Activated CD8-positive, alpha-beta T cell treated with anti-CD3 and anti-CD28 coated beads for 36 hours (primary cell): ENCODE measurements at regions not wholly inside any gene's neighbourhood (a gene's known extent, or its start where the extent isn't known, plus 50 kb on each side); places are given as distances from the start of the nearest gene placed in this dataset.
A peak's percentile ranks its signal among the peaks of the same experiment; 100 is the strongest.

Experiments
- ATAC-seq: fragments of 200-7000 bp; cut with Tn5 transposase; one replicate; pipeline ENCODE4 v1.10.0; 2021; ENCODE audit warnings: mild to moderate bottlenecking, moderate library complexity
- CTCF ChIA-PET: fragments of 350-600 bp; sonication (Branson Sonifier 250); formaldehyde crosslinking; loops from one replicate; lab custom pipeline; 2021; ENCODE audit warnings: antibody characterized with exemption; lab: Charles Lee
- POLR2A ChIA-PET: fragments of 350-600 bp; sonication (Branson Sonifier 250); formaldehyde crosslinking; loops from one replicate; lab custom pipeline; 2021; ENCODE audit warnings: antibody characterized with exemption; lab: Charles Lee
- DNase-seq: peaks from one replicate; pipeline ENCODE4 v3.0.0-alpha.2; 2020
- H3K27ac Mint-ChIP-seq: one replicate; pipeline ENCODE4 v1.8.0; 2021; ENCODE audit warnings: mild to moderate bottlenecking, mixed read lengths
- H3K27me3 Mint-ChIP-seq: one replicate; pipeline ENCODE4 v1.8.0; 2021; ENCODE audit warnings: mixed read lengths
- H3K36me3 Mint-ChIP-seq: one replicate; pipeline ENCODE4 v1.8.0; 2021; ENCODE audit warnings: low read depth, mixed read lengths
- H3K4me1 Mint-ChIP-seq: one replicate; pipeline ENCODE4 v1.8.0; 2021; ENCODE audit warnings: low read depth, mixed read lengths
- H3K4me3 Mint-ChIP-seq: one replicate; pipeline ENCODE4 v1.8.0; 2021; ENCODE audit warnings: mild to moderate bottlenecking, moderate library complexity, mixed read lengths
- H3K9me3 Mint-ChIP-seq: one replicate; pipeline ENCODE4 v1.8.0; 2021; ENCODE audit warnings: mixed read lengths
- CTCF ChIP-seq: fragments of 200-600 bp; IDR thresholded peaks from one replicate; pipeline ENCODE4 v1.8.0; 2022; ENCODE audit warnings: antibody characterized with exemption, mild to moderate bottlenecking
- intact Hi-C: fragments of 100-400 bp; cut with micrococcal nuclease; formaldehyde crosslinking; loops from one replicate; pipeline ENCODE4 v1.10.0; 2022

GRCh38 chr6:15990179-15990578, 138.7 kb upstream of the MYLIP start:
- ChIA-PET POLR2A (no interaction called here), CTCF (interaction anchor here (1.2 kb wide), 1 partner anchor 96 kb away, joined by 4 read pairs; no protein-coding TSS in a partner anchor)
- ATAC-seq (peak; percentile 34), DNase-seq (no peak)
- H3K4me1 Mint-ChIP-seq, result peaks cover 17% of the 10 kb centered on the region
- H3K36me3 Mint-ChIP-seq, result no peaks in the 10 kb centered on the region
- no peaks in the 10 kb centered on the region for H3K9me3 Mint-ChIP-seq
- no peaks in the 10 kb centered on the region for H3K27me3 Mint-ChIP-seq
- no peak overlapping the region for H3K27ac Mint-ChIP-seq
- no peak for TF ChIP-seq CTCF
- intact Hi-C loops, result no loop called here
- no peak overlapping the region for H3K4me3 Mint-ChIP-seq

GRCh38 chr6:15989397-15989796, 139.5 kb upstream of the MYLIP start:
- DNase-seq, result peak; percentile 12
- Mint-ChIP-seq H3K27ac (no peak overlapping the region), H3K9me3 (no peaks in the 10 kb centered on the region), H3K4me1 (peaks cover 10% of the 10 kb centered on the region), H3K4me3 (no peak overlapping the region), H3K36me3 (no peaks in the 10 kb centered on the region), H3K27me3 (no peaks in the 10 kb centered on the region)
- CTCF ChIA-PET, result no interaction called here
- no peak for TF ChIP-seq CTCF
- POLR2A ChIA-PET, result no interaction called here
- intact Hi-C loops, result no loop called here
- peak; percentile 34 for ATAC-seq

- intact Hi-C loops, result no loop called here
- ATAC-seq, result no peak
- ChIA-PET POLR2A (no interaction called here), CTCF (interaction anchor here (1.2 to 1.4 kb wide), 2 partner anchors 8 to 218 kb away, joined by 4 to 6 read pairs; no protein-coding TSS in a partner anchor)
- Mint-ChIP-seq H3K27ac (no peak overlapping the region), H3K4me1 (peaks cover 10% of the 10 kb centered on the region), H3K36me3 (no peaks in the 10 kb centered on the region), H3K4me3 (no peak overlapping the region), H3K27me3 (no peaks in the 10 kb centered on the region), H3K9me3 (no peaks in the 10 kb centered on the region)
- no peak for TF ChIP-seq CTCF
- DNase-seq, result no peak
Measured at GRCh38 chr6:15987569-15987968, 141.3 kb upstream of the MYLIP start.

- Mint-ChIP-seq H3K27ac (no peak overlapping the region), H3K4me1 (peaks cover 10% of the 10 kb centered on the region), H3K9me3 (no peaks in the 10 kb centered on the region), H3K4me3 (no peak overlapping the region), H3K36me3 (no peaks in the 10 kb centered on the region), H3K27me3 (no peaks in the 10 kb centered on the region)
- ChIA-PET POLR2A (interaction anchor here (0.8 to 0.9 kb wide), 2 partner anchors 25 to 186 kb away, joined by 3 read pairs; no protein-coding TSS in a partner anchor), CTCF (interaction anchor here (1.5 kb wide), 1 partner anchor 295 kb away, joined by 7 read pairs; no protein-coding TSS in a partner anchor)
- ATAC-seq (no peak), DNase-seq (no peak)
- intact Hi-C loops, result no loop called here
- TF ChIP-seq CTCF, result no peak
Measured at GRCh38 chr6:15986027-15986629, 142.8 kb upstream of the MYLIP start.

- H3K4me3 Mint-ChIP-seq, result no peak overlapping the region
Measured at GRCh38 chr6:15985379-15985959, 143.4 kb upstream of the MYLIP start.

More at GRCh38 chr6:15985379-15985959, 143.4 kb upstream of the MYLIP start:
- H3K9me3 Mint-ChIP-seq, result no peaks in the 10 kb centered on the region
- H3K27me3 Mint-ChIP-seq, result no peaks in the 10 kb centered on the region
- no peak for TF ChIP-seq CTCF
- intact Hi-C loops, result no loop called here
- no peaks in the 10 kb centered on the region for H3K36me3 Mint-ChIP-seq
- no peak for ATAC-seq
- no peak overlapping the region for H3K27ac Mint-ChIP-seq
- DNase-seq, result no peak
- ChIA-PET POLR2A (no interaction called here), CTCF (interaction anchor here (1.5 kb wide), 1 partner anchor 294 kb away, joined by 7 read pairs; no protein-coding TSS in a partner anchor)
- peaks cover 10% of the 10 kb centered on the region for H3K4me1 Mint-ChIP-seq
